ENCODE measurements at regions not wholly inside any gene's neighbourhood (a gene's known extent, or its start where the extent isn't known, plus 50 kb on each side); places are given as distances from the start of the nearest gene placed in this dataset.
"Not testable (repeated sequence)": the region's sequence is repeated elsewhere in the genome, so short reads cannot be mapped to it uniquely, and the experiment has no call there.

DNA sequence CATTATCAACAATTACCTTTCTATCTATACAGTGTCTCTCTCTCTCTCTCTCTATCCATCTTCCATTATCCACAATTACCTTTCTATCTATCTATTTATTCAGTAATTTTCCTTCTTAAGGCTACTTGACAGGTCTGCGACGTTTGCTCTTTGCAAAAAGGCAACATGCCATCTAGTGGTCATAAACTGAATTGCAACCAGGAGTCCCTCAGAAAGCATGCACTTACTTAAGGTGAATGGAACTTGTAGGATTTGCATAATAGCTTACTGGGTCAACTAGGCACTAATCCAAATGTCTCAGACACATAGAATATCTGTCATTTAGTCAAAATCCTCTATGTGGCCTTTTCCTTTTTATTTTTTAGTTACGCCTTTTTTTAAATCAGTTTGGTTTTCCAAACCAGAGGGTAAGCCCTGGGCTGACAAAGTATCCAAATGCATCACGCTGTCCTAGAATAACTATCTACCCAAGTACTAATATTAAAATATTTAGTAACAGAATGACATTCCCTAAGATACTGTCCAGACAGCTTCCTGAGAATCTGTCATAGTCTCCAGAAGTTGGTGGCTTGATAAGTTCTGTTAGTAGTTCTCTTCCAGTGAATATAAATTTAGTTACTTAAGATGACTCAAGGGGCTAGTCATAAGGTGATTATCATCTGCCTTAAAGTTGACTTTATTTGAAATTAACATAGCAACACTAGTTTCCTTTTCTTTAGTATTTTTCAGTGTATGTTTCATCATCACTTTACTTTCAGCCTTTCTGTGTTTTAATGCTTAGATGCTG is 208.3 kb downstream of the PPP1R3A start:
- no peak for DNase-seq (ENCODE audit: low read depth)

DNA sequence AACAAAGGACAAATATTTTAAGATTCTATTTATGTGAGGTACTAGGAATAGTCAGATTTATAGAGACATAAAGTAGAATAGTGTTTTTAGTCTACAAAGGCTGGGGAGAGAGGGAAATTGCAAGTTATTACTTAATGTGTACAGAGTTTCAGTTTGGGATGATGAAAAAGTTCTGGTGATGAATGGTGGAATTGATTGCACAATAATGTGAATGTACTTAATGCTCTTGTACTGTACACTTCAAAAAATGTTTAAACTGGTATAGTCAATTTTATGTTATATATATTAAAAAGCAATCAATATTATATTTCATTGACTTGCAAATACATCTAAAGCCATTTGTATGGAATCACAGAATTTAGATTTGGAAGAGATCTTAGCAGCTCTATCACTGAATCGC is 213.4 kb downstream of the PPP1R3A start:
- DNase-seq (ENCODE audit: low read depth), result no peak

DNA sequence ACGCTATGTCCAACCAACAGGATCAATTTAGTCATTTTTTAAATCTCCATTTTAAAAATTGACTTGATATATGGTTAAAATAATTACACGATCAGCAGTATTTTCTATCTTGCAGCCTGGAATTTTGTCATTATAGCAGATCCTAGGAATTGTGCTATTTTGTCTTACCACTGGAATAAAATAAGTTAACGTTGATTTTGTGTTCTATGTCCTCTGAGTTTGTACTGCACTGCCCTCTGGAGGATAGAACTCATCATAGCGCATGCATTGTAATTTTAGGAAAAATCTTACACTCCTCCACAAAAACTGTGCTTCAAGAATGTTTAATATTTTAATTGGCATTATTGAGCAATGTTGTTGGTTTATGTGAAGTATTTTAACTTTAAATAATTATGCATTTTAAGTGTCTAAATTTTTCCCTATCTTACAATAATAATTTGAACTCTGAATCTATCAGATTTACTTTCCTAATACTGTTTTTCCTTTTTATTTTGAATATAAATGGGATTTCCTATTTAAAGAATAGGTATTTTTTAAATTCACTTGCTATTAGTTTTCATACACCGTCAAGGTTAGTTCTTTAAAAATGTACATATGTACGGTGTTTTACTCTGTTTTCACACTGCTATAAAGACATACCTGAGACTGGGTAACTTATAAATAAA is 220.1 kb downstream of the PPP1R3A start:
- no peak for DNase-seq (ENCODE audit: low read depth)

DNA sequence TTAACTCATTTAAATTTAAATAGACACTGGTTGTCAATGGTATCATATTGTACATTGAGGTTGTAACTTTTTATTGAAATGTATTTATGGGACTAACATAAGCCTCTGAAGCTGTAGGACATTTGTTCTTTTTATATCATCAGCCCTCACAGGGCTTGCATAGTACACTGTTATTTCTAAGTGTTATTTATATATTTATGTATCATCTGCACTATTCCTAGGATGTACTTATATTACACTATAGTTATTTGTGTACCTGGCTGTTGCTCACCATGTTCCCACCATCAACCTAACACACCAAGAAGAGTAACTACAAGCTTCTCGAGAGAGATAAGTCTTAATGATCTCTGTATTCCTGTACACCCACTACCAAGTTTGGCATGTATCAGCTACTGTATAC is 224.7 kb downstream of the PPP1R3A start:
- no peak for DNase-seq (ENCODE audit: low read depth)

DNA sequence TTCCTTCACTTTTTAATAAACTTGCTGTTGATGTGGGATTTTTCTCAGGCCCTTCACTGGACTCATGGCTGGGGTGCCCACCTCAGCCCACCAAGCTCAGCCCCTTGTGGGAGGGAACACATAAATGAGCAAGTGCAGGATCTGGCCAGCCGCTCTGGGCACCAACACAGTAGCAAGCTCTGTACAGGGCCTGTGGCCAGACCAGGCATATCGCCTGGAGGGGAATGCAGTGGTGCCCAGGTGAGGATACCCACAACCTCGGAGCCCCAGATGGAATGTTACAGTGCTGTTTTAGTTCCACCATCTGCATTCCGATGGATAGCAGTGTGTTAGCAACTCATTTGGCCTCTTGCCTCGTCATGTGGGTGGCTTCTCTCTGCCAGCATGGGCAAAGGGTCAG is 234.6 kb downstream of the PPP1R3A start:
- no peak for DNase-seq (ENCODE audit: low read depth)

DNA sequence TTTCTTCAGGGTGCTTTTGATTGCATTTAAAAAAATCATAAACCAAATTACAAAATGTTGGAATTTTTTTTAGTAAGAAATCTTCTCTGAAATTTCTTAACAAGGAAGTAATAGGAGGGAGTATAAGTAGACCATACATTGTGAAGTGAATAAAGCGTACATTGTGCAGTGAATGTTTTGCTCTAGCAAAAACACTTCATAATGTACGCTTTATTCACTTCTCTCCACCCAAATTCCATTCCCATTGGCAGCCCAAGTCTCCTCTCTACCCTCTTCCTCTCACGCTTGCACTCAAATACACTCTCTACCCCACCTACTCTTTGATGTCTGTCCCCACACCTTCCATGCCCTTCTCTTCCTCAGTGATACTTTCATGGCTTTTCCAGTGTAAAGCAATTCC is 241.0 kb downstream of the PPP1R3A start:
- DNase-seq (ENCODE audit: low read depth), result no peak

DNA sequence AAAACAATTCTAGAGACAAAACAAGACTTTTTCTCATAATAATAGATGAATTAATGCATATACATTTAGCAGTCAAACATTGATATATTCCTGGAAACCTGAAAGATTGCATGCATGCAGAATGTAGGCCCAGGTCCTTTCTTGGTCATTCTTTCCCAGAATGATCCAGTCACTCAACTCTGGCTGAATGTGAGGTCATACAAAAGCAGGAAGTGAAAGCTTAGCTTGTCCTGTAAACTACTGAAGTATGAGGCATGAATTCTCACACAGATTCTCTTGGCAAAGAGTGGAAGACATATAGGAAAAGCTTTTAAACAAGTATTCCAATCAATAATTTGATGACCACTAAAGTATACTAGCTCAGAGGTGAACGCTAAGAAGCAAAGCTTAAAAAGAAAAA is 253.9 kb downstream of the PPP1R3A start:
- no peak for DNase-seq (ENCODE audit: low read depth)

DNA sequence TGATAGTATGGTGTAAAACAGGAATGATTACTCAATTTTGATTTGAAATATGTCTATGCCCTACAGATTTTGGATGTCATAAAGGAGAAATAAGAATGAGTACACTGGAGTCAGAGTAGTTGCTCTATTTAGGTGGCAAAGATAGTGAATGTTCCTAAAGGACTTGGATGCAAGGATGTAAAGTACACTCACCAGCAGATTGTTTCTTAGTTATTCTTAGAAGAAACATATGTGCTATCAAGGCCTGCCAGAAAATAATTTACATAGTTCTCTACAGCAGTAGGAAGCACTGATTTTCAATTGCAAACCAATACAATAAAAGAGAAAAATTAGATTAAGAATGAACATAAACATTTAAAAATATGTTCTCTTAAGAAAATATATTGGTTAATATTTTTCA is 259.4 kb downstream of the PPP1R3A start:
- no peak for DNase-seq (ENCODE audit: low read depth)

DNA sequence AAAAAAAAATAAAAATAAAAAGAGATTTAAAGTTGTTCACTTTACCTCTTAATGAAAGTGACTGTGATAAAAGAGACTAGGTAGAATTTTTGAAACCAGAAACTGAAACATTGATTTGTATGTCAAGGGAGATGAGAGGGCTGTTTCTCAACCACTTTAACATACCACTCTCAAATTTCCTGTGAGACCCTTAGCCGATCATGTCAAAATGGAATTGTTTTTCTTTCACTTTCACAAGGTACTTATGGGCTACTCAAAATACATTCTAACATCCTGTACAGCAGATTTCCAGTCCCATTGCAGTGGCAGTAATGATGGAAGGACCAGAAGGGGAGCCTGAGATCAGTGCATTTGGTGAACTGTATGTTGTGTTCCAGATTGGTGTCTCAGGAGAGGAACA is 261.2 kb downstream of the PPP1R3A start:
- no peak for DNase-seq (ENCODE audit: low read depth)

DNA sequence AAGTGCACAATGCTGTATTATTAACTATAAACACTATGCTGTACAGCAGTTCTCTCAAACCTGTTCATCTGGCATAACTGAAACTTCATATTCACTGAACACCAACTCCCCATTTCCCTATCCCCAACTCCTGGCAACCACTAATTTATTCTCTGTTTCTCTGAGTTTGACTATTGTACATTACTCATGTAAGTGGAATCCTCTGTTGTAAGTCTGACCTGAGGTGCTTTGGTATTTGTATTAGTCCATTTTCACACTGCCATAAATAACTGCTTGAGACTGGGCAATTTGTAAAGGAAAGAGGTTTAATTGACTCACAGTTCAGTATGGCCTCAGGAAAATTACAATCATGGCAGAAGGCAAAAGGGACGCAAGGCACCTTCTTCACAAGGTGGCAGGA is 266.3 kb downstream of the PPP1R3A start:
- no peak for DNase-seq (ENCODE audit: low read depth)

DNA sequence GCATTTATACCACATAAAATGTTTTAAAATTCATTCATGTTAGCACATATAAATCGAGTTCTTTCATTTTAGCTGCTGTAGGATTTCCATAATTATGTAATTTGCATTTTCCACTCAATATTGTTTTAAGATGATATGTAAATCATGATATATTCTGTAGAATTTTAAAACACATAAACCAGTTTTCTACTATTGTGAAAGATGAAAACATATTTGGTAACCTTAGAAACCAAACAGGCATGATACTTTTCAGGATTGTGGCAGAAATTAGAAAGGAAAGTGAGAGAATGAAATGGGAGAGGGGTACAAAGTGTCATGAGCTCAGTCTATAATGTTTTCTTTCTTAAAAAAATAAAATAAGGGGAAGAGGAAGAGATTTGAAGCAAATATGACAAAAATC is 269.3 kb downstream of the PPP1R3A start:
- no peak for DNase-seq (ENCODE audit: low read depth)

DNA sequence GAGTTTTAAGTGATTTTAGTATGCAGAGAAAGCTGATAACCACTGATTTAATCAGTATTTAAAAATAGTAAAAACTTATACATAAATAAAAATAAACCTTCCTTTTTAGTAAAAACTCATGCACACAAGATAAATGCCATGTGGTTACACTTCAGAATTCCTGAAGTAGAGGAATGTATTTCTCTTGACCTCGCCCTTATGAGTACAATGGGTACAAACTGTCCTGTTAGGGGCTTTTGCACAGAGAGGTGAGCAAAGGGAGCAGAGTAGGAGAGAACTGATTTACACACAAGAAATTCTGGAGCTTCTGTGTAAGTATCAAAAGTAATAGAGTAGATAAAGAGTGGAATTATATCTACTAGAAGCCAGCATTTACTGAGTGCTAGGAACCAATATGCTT is 279.6 kb downstream of the PPP1R3A start:
- no peak for DNase-seq (ENCODE audit: low read depth)

DNA sequence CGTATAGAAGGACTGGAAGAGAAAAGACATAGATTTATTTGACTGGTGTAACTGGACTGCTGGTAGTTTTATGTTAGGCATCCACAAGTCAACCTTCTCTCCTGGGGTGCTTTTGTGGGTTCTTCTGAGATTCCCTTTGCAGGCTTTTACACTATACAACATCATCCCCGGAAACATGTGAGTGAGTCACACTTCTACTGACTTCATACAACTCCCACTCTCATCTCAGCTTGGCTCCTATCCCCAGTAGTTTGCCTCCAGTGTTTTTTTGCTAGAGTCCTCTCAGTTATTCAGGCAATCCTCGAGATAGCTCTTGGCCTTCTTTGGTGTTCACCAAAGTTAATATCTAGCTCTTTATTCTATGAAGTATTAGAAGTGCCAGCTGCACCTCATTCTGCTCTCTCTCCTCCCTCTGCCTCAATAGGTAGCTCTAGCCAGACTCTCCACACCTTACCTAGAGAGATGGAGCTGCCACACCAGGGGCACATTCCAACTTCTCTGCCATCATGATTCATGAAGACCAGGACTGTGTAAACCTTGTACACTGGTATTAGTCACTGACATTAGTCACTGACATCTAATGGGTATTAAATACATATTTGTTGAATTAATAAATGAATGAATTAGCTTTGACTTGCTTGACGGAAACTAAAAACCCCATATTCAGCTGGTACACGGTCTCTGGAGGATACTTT is 281.9 kb downstream of the PPP1R3A start:
- DNase-seq (ENCODE audit: low read depth), result no peak

DNA sequence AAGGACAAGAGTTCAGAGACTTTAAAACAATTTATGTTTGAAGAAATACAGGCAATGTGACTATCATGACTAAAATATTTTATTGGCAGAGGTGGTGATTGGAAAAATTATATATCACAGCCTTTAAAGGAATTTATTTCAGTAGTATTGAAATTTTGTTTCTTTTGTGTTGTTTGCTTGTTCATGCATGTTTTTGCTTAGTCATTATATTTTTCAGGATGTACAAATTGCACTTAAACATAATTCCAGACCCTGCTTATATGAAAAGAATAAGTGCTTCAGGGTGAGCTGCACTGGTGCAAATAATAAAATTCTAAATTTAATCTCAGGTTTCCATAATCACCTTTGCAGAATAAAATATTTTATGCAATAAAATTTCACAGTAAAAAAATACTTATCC is 283.3 kb downstream of the PPP1R3A start:
- DNase-seq (ENCODE audit: low read depth), result no peak

DNA sequence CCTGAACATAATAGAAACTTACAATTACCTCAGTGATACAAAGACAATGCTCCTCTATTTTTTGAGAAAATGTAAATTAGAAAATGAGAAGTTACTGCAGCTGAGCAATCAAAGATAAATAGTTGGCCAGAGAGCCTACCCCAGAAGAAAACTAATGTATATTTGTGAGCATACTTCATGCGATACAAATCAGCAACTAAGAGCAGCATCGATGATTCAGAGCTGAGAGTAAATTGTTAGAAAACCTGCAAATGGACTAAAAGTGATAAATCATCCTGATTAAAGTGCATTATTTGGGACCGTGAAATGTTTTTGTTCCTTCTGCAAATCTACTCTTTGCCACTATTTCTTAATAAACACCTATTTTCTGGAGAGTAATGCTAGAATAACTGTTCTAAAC is 285.7 kb downstream of the PPP1R3A start:
- no peak for DNase-seq (ENCODE audit: low read depth)

DNA sequence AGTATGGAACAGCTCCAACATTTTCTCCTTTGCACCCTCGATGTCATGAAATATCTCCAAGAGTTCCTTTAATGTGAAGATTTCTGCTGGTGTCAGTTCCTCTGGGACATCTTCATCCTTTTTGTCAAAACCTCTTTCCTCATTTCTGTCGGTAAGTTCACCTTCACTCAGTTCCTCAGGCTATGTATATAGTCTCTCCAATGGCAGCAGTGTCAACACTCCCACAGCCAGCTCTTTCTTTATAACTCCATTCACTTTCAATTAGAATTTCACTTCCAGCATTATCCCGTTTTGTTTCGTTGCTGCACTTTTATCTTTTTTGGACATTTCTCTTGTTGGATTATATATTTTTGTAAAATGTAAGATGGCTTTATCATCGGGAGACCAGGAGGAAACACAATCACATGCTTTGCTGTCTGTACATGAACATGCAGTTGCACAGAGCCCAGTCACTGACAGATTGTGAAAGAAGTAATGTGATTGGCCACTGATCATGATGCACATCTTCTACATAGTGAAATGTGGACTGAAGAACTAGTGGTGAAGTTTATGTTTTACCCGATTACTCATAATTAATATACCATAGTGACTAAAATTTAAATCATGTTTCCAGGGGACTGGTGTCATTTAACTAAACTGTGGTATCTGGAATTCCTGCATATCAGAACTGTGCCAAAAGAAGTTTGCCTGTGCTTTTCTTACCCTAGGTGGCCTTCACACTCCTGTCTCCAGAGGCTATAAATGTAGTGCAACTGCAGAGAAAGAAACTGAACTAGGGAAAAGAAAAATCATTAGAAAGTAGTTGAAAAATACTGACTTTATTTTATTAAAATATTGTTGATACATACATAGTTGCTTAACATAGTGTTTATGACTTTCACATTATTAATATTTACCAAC is 289.6 kb downstream of the PPP1R3A start:
- DNase-seq (ENCODE audit: low read depth), result no peak

DNA sequence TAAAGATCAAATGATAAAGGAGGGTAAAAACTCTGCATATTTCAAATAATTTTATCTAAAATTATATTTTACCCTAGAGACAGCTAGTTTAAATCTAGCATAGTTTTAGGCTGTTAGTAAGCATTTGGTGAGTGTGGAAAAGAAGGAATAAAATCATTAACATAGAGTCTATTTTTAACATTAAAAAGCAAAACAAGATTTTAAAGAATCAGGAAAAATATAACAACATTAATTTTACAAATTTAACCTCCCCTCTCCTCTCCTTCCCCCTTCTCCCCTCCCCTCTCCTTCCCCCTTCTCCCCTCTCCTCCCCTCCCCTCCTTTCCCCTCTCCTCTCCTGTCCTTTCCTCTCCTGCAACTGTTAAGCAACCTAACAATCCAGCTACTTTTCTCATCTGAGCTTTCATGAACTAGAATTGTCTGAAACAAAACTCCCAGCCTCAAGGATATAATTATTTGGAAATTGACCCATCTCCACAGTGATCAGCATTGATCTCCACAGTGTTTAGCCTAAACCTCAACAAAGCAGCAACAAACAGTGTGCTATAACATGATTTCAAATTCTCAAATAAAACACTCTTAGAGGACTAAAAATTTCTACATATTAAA is 293.2 kb downstream of the PPP1R3A start:
- no peak for DNase-seq (ENCODE audit: low read depth)

DNA sequence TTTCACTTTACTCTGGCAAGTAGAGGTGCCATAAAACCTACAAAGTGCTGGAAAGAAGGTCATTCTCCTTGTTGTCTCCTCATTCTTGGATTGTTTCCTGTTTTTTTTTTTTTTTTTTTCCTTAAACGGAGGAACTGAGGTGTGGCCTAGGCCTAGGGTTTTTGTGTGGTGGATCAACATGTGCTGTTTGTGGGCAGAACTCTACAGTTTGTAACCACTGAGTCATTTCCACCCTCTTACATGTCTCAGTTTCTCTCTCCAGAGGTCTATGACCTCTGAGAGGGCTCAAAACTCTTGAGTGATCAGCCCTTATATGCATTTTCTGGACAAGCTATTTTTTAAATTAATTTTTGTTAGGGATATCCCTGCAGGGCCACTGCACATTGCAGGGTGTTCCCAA is 296.0 kb downstream of the PPP1R3A start:
- no peak for DNase-seq (ENCODE audit: low read depth)

DNA sequence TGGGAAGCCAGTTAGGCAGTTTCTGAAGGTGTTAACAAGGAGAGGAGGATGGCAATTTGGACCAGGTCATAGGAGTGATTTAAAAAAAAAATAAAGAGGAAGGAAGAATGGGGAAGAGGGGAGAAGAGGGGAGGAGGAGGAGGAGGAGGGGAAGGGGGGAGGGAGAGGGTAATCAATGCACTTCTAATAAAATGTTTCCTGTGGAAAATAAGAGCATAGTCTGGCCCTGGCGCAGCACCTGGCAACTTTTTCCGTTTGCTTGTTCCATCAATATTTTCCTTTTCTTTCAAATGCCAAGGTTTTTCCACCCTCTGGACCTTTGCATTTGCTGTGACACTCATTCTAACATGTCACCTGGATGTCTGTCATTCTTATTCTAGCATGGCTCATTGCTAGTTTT is 308.2 kb downstream of the PPP1R3A start:
- DNase-seq (ENCODE audit: low read depth), result no peak

DNA sequence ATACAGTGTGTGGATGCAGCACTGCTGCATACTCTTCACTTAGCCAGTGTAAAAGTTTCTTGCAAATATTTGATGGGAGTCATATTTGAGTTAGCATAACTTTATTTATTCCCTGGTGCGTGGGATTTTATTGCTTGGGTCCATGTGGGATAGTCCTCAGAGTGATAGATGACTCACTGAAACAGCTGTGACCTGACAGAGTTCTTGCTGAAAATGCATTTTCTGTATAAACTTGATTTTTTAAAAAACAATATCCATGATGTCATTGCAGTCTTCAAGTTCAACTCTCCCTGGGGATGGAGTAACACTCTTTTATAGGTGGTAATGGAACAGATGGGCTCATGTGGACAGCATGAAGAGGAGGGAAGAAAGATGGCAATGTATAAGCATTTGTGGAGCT is 310.0 kb downstream of the PPP1R3A start:
- no peak for DNase-seq (ENCODE audit: low read depth)

DNA sequence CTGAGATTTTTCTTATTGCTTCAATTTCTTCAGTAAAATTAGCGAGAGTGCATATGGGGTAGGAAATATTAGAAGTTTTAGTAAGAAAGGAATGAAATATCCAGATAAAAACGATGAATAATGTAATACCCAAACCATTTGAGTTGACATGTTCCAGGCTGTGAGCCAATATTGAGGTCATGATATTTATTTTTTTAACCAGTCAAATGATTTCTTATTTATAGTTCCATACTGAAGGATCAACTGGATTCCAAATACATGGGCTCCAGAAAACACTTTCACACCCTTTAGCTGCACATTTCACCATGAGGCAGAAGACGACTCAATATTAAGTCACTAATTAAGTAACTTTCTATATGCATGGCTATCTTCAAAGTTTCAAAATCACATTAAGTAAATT is 312.5 kb downstream of the PPP1R3A start:
- DNase-seq (ENCODE audit: low read depth), result no peak

DNA sequence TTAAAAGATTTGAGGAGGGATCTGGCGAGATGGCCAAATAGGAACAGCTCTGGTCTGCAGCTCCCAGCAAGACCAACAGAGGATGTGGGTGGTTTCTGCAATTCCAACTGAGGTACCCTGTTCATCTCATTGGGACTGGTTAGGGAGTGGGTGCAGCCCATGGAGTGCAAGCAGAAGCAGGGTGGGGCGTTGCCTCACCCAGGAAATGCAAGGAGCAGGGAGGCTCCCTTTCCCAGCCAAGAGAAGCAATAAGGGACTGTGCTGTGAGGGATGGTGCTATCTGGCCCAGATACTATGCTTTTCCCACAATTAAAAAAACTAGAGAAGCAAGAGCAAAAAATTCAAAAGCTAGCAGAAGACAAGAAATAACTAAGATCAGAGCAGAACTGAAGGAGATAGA is 318.4 kb downstream of the PPP1R3A start:
- not testable (repeated sequence) for DNase-seq (ENCODE audit: low read depth)

All from stimulated activated CD8-positive, alpha-beta memory T cell treated with anti-CD3 and anti-CD28 coated beads, Interleukin-7, amount 100 ng/mL, for 24 hours (primary cell).